Pancreas (tissue), 10 donors: ENCODE measurements at regions not wholly inside any gene's neighbourhood (a gene's known extent, or its start where the extent isn't known, plus 50 kb on each side); places are given as distances from the start of the nearest gene placed in this dataset.

Source experiments
- ATAC-seq, 4 donors: fragments of 200-7000 bp; cut with Tn5 transposase; one replicate each; pipeline versions ENCODE4 v1.8.0 to v1.9.1; 2020; ENCODE audit warnings: mild to moderate bottlenecking in 4 of 4, moderate library complexity in 4 of 4
- DNase-seq, 6 donors: peaks; one replicate each; pipeline ENCODE4 v3.0.0-alpha.2; 2020
- FAIRE-seq: peaks from 2 replicates; lab custom pipeline; 2012; peaks lifted over from hg19 to GRCh38; lab: Jason Lieb, UNC
- H3K27ac ChIP-seq, 4 donors: fragments of 200-600 bp; sonication (generic); 1 replicate in 3 of 4; 2 replicates in 1 of 4; pipeline versions ENCODE4 v1.5.0 to v1.8.0; 2020
- H3K27me3 ChIP-seq, 4 donors: fragments of 200-600 bp; one replicate each; pipeline ENCODE4 v1.8.0; 2021
- H3K36me3 ChIP-seq, 3 donors: fragments of 200-600 bp; sonication (generic) in 1 of 3; one replicate each; pipeline versions ENCODE4 v1.5.0 to v1.8.0; 2020 to 2021
- H3K4me1 ChIP-seq, 3 donors: fragments of 200-600 bp; one replicate each; pipeline ENCODE4 v1.8.0; 2021
- H3K4me3 ChIP-seq, 4 donors: fragments of 200-600 bp; sonication (generic) in 2 of 4; one replicate each; pipeline versions ENCODE4 v1.5.0 to v1.8.0; 2020 to 2021
- H3K9me3 ChIP-seq, 4 donors: fragments of 200-600 bp; one replicate each; pipeline ENCODE4 v1.8.0; 2021
- CTCF ChIP-seq, 4 donors: fragments of 200-600 bp; sonication (generic) in 3 of 4; IDR thresholded peaks; one replicate each; pipeline versions ENCODE4 v1.5.0 to v1.8.0; 2021; ENCODE audit warnings: antibody characterized with exemption in 4 of 4
- WGBS, 2 donors: extraction: QIAGEN DNeasy Blood & Tissue Kit; methylation state at CpG; one replicate each; pipeline ENCODE4 v1.1.7; 2013; 5-methylcytosine and 5-hydroxymethylcytosine counted together
- intact Hi-C, 3 donors: fragments of 100-400 bp; cut with DNase I; formaldehyde crosslinking; loops; one replicate each; pipeline versions ENCODE4 v1.11.1 to v1.14.2; 2022
- donor health status: healthy with polysubstance abuse.
- donor health status: DM: no; HTN: no; CAD: no; lungs with moderate emphysema.
- donor health status: DM: no; HTN: no; CAD: no.
- donor health status: control.
- donor health status: control.
- donor health status: Bipolar disorder and iron deficiency.
- donor health status: DM: yes; HTN: yes; CAD: no.
- donor health status: DM: no; HTN: no; CAD: no.
- donor health status: DM: no; HTN: no; CAD: no.
- donor health status: DM: yes; HTN: yes; CAD: no.

GRCh38 chr9:88074931-88075330 lies 63.3 kb downstream of the SPATA31C2 start:
- DNase-seq: no peak
- H3K27me3 ChIP-seq: no peaks in the 10 kb centered on the region
- intact Hi-C loops: no loop called here
- TF ChIP-seq CTCF (IDR thresholded peaks at IDR 0.05): no peak
- FAIRE-seq: no peak
- no peak overlapping the region for H3K27ac ChIP-seq
- no peak for ATAC-seq
- no peak overlapping the region for H3K4me3 ChIP-seq
- WGBS, 2 donors: 97 to 98% methylated on average over 5 of the region's 5 CpGs
- H3K36me3 ChIP-seq: no peaks in the 10 kb centered on the region
- H3K4me1 ChIP-seq: peaks cover 4 to 10% (median 6%) of the 10 kb centered on the region in 3 donors
- no peaks in the 10 kb centered on the region for H3K9me3 ChIP-seq

GRCh38 chr9:88072831-88073375 lies 65.4 kb downstream of the SPATA31C2 start:
- H3K27me3 ChIP-seq: no peaks in the 10 kb centered on the region
- no peaks in the 10 kb centered on the region for H3K36me3 ChIP-seq
- no peak for TF ChIP-seq CTCF (IDR thresholded peaks at IDR 0.05)
- 98 to 99% methylated on average over 2 of the region's 2 CpGs for WGBS, 2 donors
- intact Hi-C loops: no loop called here
- peaks cover 4 to 10% (median 6%) of the 10 kb centered on the region in 3 donors for H3K4me1 ChIP-seq
- no peak overlapping the region for H3K27ac ChIP-seq
- FAIRE-seq (no peak), ATAC-seq (no peak), DNase-seq (no peak)
- H3K4me3 ChIP-seq: no peak overlapping the region
- H3K9me3 ChIP-seq: no peaks in the 10 kb centered on the region

GRCh38 chr9:88071331-88071730 lies 66.9 kb downstream of the SPATA31C2 start:
- TF ChIP-seq CTCF (IDR thresholded peaks at IDR 0.05): no peak
- DNase-seq (no peak), FAIRE-seq (no peak), ATAC-seq (no peak)
- intact Hi-C loops: no loop called here
- no peak overlapping the region for H3K27ac ChIP-seq
- H3K4me1 ChIP-seq: peaks cover 0 to 6% (median 4%) of the 10 kb centered on the region in 3 donors
- H3K36me3 ChIP-seq: no peaks in the 10 kb centered on the region
- H3K9me3 ChIP-seq: no peaks in the 10 kb centered on the region
- no peak overlapping the region for H3K4me3 ChIP-seq
- 69 to 85% methylated on average over 2 of the region's 2 CpGs for WGBS, 2 donors
- H3K27me3 ChIP-seq: no peaks in the 10 kb centered on the region

- WGBS, 2 donors: 30 to 39% methylated on average over 3 of the region's 3 CpGs
Measured at GRCh38 chr9:88065619-88066018, 72.7 kb downstream of the SPATA31C2 start.

More at GRCh38 chr9:88065619-88066018, 72.7 kb downstream of the SPATA31C2 start:
- peaks cover 3 to 8% (median 6%) of the 10 kb centered on the region in 3 donors for H3K4me1 ChIP-seq
- no peak for TF ChIP-seq CTCF (IDR thresholded peaks at IDR 0.05)
- intact Hi-C loops: no loop called here
- DNase-seq (peak in 3 of 6 donors; percentile 16 to 25 (median 22)), FAIRE-seq (peak; percentile 56), ATAC-seq (peak; percentile 66 to 85 (median 81))
- no peak overlapping the region for H3K4me3 ChIP-seq
- peak overlapping the region; percentile 27 to 77 (median 58) for H3K27ac ChIP-seq
- H3K27me3 ChIP-seq: no peaks in the 10 kb centered on the region
- H3K36me3 ChIP-seq: no peaks in the 10 kb centered on the region
- H3K9me3 ChIP-seq: no peaks in the 10 kb centered on the region
